ENCODE measurements at regions not wholly inside any gene's neighbourhood (a gene's known extent, or its start where the extent isn't known, plus 50 kb on each side); places are given as distances from the start of the nearest gene placed in this dataset.

GRCh38 chr1:209512821-209513220 is 70.7 kb upstream of the CAMK1G start:
- H3F3A ChIP-seq (replicated peaks; ENCODE audit: low read depth): no peaks in the 10 kb centered on the region
- no peak overlapping the region for H3K4me3 ChIP-seq
- no peak overlapping the region for H3K27ac ChIP-seq (ENCODE audit: low read depth)
- H3K36me3 ChIP-seq (ENCODE audit: insufficient read depth): no peaks in the 10 kb centered on the region
- no peak for ATAC-seq
- H3K79me2 ChIP-seq (replicated peaks; ENCODE audit: insufficient read depth): no peaks in the 10 kb centered on the region
- no peak overlapping the region for H3K4me2 ChIP-seq
- H3K27me3 ChIP-seq (ENCODE audit: insufficient read depth): no peaks in the 10 kb centered on the region
- Mint-ChIP-seq H3K4me1 (0 out of 3 replicates have a peak, but pooled peaks cover 4% of the 10 kb centered on the region), H3K9me3 (no peaks in the 10 kb centered on the region; the same call in 2 of the 3 replicates), H3K36me3 (ENCODE audit: low read depth) (no peaks in the 10 kb centered on the region), H3K27me3 (ENCODE audit: insufficient read depth, low read depth, poor library complexity) (no peaks in the 10 kb centered on the region), H3K27ac (no peak overlapping the region), H3K4me3 (no peak overlapping the region)
- peak overlapping the region; percentile 82 for H2AFZ ChIP-seq
- DNase-seq (ENCODE audit: low spot score): no peak
- TF ChIP-seq EZH2 (IDR thresholded peaks at IDR 0.05; ENCODE audit: low read depth, unreplicated experiment): no peak
- H3K4me1 ChIP-seq (ENCODE audit: insufficient read depth): no peaks in the 10 kb centered on the region; the same call in 1 of the 2 replicates
- H4K20me1 ChIP-seq (replicated peaks; ENCODE audit: insufficient read depth): no peaks in the 10 kb centered on the region
- H3K9me2 ChIP-seq (ENCODE audit: insufficient read depth): no peaks in the 10 kb centered on the region

- Histone ChIP-seq H3K4me3 (no peak overlapping the region), H2AFZ (peak overlapping the region; percentile 82; the same call in 1 of the 2 replicates), H4K20me1 (replicated peaks; ENCODE audit: insufficient read depth) (no peaks in the 10 kb centered on the region), H3K36me3 (ENCODE audit: insufficient read depth) (no peaks in the 10 kb centered on the region), H3K4me2 (no peak overlapping the region), H3K9me2 (ENCODE audit: insufficient read depth) (no peaks in the 10 kb centered on the region), H3F3A (replicated peaks; ENCODE audit: low read depth) (no peaks in the 10 kb centered on the region), H3K27ac (ENCODE audit: low read depth) (no peak overlapping the region), H3K79me2 (replicated peaks; ENCODE audit: insufficient read depth) (no peaks in the 10 kb centered on the region), H3K27me3 (ENCODE audit: insufficient read depth) (no peaks in the 10 kb centered on the region), H3K4me1 (ENCODE audit: insufficient read depth) (no peaks in the 10 kb centered on the region; the same call in 1 of the 2 replicates)
- DNase-seq (ENCODE audit: low spot score) (peak; percentile 84), ATAC-seq (peak; percentile 96)
- H3K4me3 Mint-ChIP-seq: no peak overlapping the region
- H3K27ac Mint-ChIP-seq: no peak overlapping the region
- no peaks in the 10 kb centered on the region for H3K27me3 Mint-ChIP-seq (ENCODE audit: insufficient read depth, low read depth, poor library complexity)
- 0 out of 3 replicates have a peak, but pooled peaks cover 4% of the 10 kb centered on the region for H3K4me1 Mint-ChIP-seq
- no peaks in the 10 kb centered on the region for H3K36me3 Mint-ChIP-seq (ENCODE audit: low read depth)
- no peaks in the 10 kb centered on the region; the same call in 2 of the 3 replicates for H3K9me3 Mint-ChIP-seq
- TF ChIP-seq CTCF (conservative IDR thresholded peaks at IDR 0.05; ENCODE audit: low read depth in 2 of 2) (peak; percentile 75 to 95), STAT1 (IDR thresholded peaks at IDR 0.05; ENCODE audit: unreplicated experiment) (no peak)
Measured at GRCh38 chr1:209513226-209513625, 70.3 kb upstream of the CAMK1G start.

- no peaks in the 10 kb centered on the region for H3K27me3 Mint-ChIP-seq (ENCODE audit: insufficient read depth, low read depth, poor library complexity)
- Histone ChIP-seq H3F3A (replicated peaks; ENCODE audit: low read depth) (no peaks in the 10 kb centered on the region), H3K79me2 (replicated peaks; ENCODE audit: insufficient read depth) (no peaks in the 10 kb centered on the region), H3K9me2 (ENCODE audit: insufficient read depth) (0 out of 2 replicates have a peak, but pooled peaks cover 5% of the 10 kb centered on the region), H4K20me1 (replicated peaks; ENCODE audit: insufficient read depth) (no peaks in the 10 kb centered on the region), H3K4me3 (no peak overlapping the region), H3K4me2 (no peak overlapping the region), H3K27ac (ENCODE audit: low read depth) (no peak overlapping the region), H3K27me3 (ENCODE audit: insufficient read depth) (no peaks in the 10 kb centered on the region), H3K36me3 (ENCODE audit: insufficient read depth) (no peaks in the 10 kb centered on the region), H2AFZ (no peak overlapping the region), H3K4me1 (ENCODE audit: insufficient read depth) (no peaks in the 10 kb centered on the region; the same call in 1 of the 2 replicates)
- no peak overlapping the region for H3K27ac Mint-ChIP-seq
- no peak overlapping the region for H3K4me3 Mint-ChIP-seq
- H3K36me3 Mint-ChIP-seq (ENCODE audit: low read depth): no peaks in the 10 kb centered on the region
- H3K4me1 Mint-ChIP-seq: no peaks in the 10 kb centered on the region
- no peak for ATAC-seq
- H3K9me3 Mint-ChIP-seq: no peaks in the 10 kb centered on the region; the same call in 2 of the 3 replicates
- peak; percentile 40 for DNase-seq (ENCODE audit: low spot score)
- no peak for TF ChIP-seq REST (IDR thresholded peaks at IDR 0.05; ENCODE audit: unreplicated experiment)
- TF ChIP-seq EZH2phosphoT487 (IDR thresholded peaks at IDR 0.05; ENCODE audit: unreplicated experiment): no peak
- TF ChIP-seq CTCF (conservative IDR thresholded peaks at IDR 0.05; ENCODE audit: low read depth in 2 of 2): no peak
- TF ChIP-seq STAT1 (IDR thresholded peaks at IDR 0.05; ENCODE audit: unreplicated experiment): no peak
- no peak for TF ChIP-seq ETS1 (IDR thresholded peaks at IDR 0.05)
- no peak for TF ChIP-seq EZH2 (IDR thresholded peaks at IDR 0.05; ENCODE audit: low read depth, unreplicated experiment)
- TF ChIP-seq JUNB (IDR thresholded peaks at IDR 0.05; ENCODE audit: unreplicated experiment): no peak
- no peak for TF ChIP-seq ZNF331 (CRISPR knock-in tag; IDR thresholded peaks at IDR 0.05; ENCODE audit: low read depth)
Measured at GRCh38 chr1:209516771-209517680, 66.5 kb upstream of the CAMK1G start.

Measured in GM23338 (cell line).